Neural progenitor cell (in vitro differentiated cells): ENCODE measurements at regions not wholly inside any gene's neighbourhood (a gene's known extent, or its start where the extent isn't known, plus 50 kb on each side); places are given as distances from the start of the nearest gene placed in this dataset.

ENCODE experiments used
- CTCF ChIP-seq: fragments of 200-600 bp; sonication (generic); IDR thresholded peaks from 2 replicates; pipeline ENCODE4 v1.5.1; 2017; ENCODE audit warnings: antibody characterized with exemption, mild to moderate bottlenecking
- EZH2 ChIP-seq: fragments of 200-600 bp; sonication (generic); IDR thresholded peaks from 2 replicates; pipeline ENCODE4 v1.6.1; 2017; ENCODE audit warnings: antibody characterized with exemption, mild to moderate bottlenecking, moderate library complexity
- EZH2phosphoT487 ChIP-seq: fragments of 200-600 bp; sonication (generic); IDR thresholded peaks from 2 replicates; pipeline ENCODE4 v1.6.1; 2017; ENCODE audit warnings: antibody characterized with exemption

GRCh38 chr1:238701024-238701423 lies 685.3 kb upstream of the CHRM3 start:
- no peak for TF ChIP-seq EZH2
- no peak for TF ChIP-seq CTCF
- no peak for TF ChIP-seq EZH2phosphoT487
